ENCODE measurements at regions not wholly inside any gene's neighbourhood (a gene's known extent, or its start where the extent isn't known, plus 50 kb on each side); places are given as distances from the start of the nearest gene placed in this dataset.

- in situ Hi-C loops (cut with HindIII; ENCODE audit: low pct_unique_long_range_greater_than_20kb, low sequenced_read_pairs): no loop called here
- no peak for DNase-seq (ENCODE audit: low read depth in 1 of 2, low spot score in 1 of 2)
- TF ChIP-seq JUND (IDR thresholded peaks at IDR 0.05; ENCODE audit: low read depth): no peak
Measured at GRCh38 chr22:48100685-48101417, 1338.4 kb downstream of the TBC1D22A start.

DNA sequence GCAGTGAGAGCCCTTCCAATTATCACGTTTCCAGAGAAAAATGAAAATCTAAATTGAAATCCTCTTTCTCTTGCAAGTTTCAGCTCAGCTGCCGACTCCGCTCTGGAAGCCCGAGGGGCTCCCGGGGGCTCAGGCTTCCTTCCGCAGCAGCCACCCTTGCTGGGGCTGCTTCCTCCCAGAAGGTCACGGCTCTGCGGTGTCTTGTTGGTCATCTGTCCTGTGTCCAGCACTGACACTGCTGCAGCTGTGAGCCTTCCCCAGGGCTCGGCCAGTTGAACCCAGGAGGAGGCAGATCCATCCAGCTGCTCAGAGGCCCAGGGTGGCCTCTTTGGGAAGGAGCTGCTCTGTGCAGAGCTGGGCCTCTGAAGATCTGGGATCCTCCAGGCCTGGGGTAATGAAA lies 1337.2 kb downstream of the TBC1D22A start:
- TF ChIP-seq JUND (IDR thresholded peaks at IDR 0.05; ENCODE audit: low read depth): no peak
- in situ Hi-C loops (cut with HindIII; ENCODE audit: low pct_unique_long_range_greater_than_20kb, low sequenced_read_pairs): no loop called here
- DNase-seq (ENCODE audit: low read depth in 1 of 2, low spot score in 1 of 2): no peak

- no peak for TF ChIP-seq JUND (IDR thresholded peaks at IDR 0.05; ENCODE audit: low read depth)
- no peak for DNase-seq (ENCODE audit: low read depth in 1 of 2, low spot score in 1 of 2)
- in situ Hi-C loops (cut with HindIII; ENCODE audit: low pct_unique_long_range_greater_than_20kb, low sequenced_read_pairs): no loop called here
Measured at GRCh38 chr22:48099251-48099650, 1336.8 kb downstream of the TBC1D22A start.

DNA sequence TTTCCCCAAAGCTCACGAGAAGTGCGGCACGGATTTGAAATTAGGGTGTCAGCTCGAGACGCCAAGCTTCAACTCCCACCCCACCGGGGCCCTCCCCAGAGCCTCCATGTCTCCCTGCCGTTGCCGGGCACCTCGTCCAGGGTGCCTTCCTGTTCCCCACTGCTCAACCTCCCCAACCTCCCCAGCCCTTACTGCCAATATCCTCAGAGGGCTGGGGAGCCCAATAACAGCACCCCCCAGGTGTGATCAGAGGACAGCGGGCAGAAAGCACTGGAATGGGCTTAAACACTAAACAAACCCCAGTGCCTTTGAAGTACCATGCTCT lies 1336.4 kb downstream of the TBC1D22A start:
- in situ Hi-C loops (cut with HindIII; ENCODE audit: low pct_unique_long_range_greater_than_20kb, low sequenced_read_pairs): no loop called here
- DNase-seq (ENCODE audit: low read depth in 1 of 2, low spot score in 1 of 2): no peak
- TF ChIP-seq JUND (IDR thresholded peaks at IDR 0.05; ENCODE audit: low read depth): no peak

DNA sequence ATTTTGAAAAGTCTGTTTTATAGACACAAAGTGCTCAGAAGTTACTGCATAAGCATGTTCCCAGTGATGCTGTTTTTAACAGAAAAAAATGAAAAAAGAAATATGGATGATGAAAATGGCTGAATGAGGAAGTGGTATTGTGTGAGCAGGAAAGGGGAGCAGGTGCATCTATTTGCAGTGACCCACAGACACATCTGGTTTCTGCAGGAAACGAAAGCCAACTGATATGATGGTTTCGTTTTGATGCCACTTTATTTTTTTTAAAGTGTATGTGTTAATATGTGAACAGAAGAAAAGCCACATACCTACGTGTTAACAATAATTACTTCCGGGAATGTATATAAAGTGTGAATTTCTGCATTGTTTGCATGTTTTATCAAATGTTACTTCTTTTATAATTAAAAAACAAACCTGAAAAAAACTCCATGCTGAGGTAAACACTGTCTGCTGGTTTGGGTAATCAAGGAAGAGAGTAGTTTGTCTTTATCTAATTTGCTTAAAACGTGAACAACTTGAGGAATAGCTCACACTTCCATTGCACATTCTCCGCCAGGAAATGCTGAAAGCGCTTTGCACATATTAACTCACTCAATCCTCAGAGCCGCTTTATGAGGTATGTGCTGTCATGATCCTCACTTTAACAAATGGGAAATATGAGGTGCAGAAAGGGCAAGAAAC lies 1335.9 kb downstream of the TBC1D22A start:
- DNase-seq (ENCODE audit: low read depth in 1 of 2, low spot score in 1 of 2): no peak
- in situ Hi-C loops (cut with HindIII; ENCODE audit: low pct_unique_long_range_greater_than_20kb, low sequenced_read_pairs): no loop called here
- no peak for TF ChIP-seq JUND (IDR thresholded peaks at IDR 0.05; ENCODE audit: low read depth)

GRCh38 chr22:48097723-48098122 lies 1335.3 kb downstream of the TBC1D22A start:
- in situ Hi-C loops (cut with HindIII; ENCODE audit: low pct_unique_long_range_greater_than_20kb, low sequenced_read_pairs): no loop called here
- TF ChIP-seq JUND (IDR thresholded peaks at IDR 0.05; ENCODE audit: low read depth): no peak

DNA sequence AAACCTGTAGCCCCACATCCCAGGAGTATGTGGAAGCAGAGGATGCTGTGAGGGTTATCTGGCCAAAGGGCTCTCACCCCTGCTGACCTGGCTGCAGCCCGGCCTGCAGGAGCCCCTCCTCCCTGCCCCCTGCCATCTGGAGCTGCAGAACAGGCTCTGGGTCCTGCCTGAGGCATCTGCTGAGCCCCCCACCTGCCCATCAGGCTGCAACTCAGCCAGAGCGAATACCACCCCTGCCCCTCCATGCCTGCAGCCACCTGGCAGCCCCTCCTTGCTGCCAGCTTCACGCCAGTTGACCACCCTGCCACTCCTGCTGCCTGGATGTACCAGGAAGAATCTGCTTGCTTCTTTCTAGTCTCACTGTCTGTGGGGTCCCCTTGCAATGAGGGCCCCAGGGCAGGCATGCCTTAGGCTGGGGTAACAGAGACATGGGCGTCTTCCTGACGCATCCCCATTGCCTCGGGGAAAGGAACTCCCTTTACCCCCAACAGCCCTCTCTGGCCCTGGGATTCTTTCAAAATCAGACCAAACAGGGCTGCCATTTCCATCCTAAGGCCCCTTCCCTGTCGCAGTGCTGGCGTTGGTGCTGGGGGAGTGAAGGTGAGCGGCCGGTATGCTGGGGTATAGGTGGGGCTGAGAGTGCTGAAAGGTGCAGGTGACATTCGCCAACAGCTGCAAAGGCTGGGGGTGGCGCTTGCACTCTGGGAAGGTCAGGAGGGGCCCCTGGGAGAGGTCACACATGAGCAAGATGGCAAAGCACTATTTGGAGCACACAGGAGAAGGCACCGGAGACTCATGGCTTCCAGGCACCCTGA lies 1334.6 kb downstream of the TBC1D22A start:
- TF ChIP-seq JUND (IDR thresholded peaks at IDR 0.05; ENCODE audit: low read depth): no peak
- in situ Hi-C loops (cut with HindIII; ENCODE audit: low pct_unique_long_range_greater_than_20kb, low sequenced_read_pairs): no loop called here
- DNase-seq (ENCODE audit: low read depth in 1 of 2, low spot score in 1 of 2): no peak

More at GRCh38 chr22:48097723-48098122, 1335.3 kb downstream of the TBC1D22A start:
- no peak for DNase-seq (ENCODE audit: low read depth in 1 of 2, low spot score in 1 of 2)

DNA sequence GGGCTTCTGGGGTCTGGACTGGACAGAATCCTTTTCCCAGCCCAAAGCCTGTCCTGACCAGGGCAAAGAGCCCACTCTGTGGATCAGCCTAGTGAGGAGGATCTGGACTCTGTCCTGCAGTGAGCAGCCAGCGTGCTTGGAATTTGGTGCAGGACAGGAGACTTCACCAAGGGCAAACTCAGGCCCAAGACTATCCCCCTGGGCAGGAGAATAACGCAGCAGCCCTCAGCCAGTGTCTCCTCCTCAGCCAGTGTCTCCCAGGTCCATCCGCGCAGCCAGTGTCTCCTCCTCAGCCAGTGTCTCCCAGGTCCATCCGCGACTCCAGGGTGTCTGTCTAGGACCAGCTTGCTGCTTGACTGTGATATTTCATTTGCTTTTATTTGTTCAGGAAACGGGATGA lies 1334.0 kb downstream of the TBC1D22A start:
- in situ Hi-C loops (cut with HindIII; ENCODE audit: low pct_unique_long_range_greater_than_20kb, low sequenced_read_pairs): no loop called here
- TF ChIP-seq JUND (IDR thresholded peaks at IDR 0.05; ENCODE audit: low read depth): no peak
- DNase-seq (ENCODE audit: low read depth in 1 of 2, low spot score in 1 of 2): no peak

DNA sequence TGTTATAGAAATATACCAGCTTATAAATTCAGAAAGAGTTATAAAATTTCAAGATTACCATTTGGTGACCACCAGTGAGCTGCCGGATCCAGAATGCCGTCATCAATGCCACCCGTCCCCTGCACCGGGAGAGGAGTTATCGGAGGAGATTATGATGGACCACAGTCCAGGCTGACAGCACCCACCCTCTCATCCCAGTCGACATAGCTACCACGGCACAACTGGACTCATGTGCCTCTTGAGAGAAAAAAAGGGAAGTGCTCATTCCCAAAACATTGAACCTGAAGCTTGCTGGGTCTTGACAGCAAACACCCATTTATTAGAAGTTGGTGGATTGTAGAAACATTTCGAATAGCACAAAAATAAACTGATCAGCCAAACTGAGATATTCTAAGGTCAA lies 1331.5 kb downstream of the TBC1D22A start:
- in situ Hi-C loops (cut with HindIII; ENCODE audit: low pct_unique_long_range_greater_than_20kb, low sequenced_read_pairs): no loop called here
- TF ChIP-seq JUND (IDR thresholded peaks at IDR 0.05; ENCODE audit: low read depth): no peak
- no peak for DNase-seq (ENCODE audit: low read depth in 1 of 2, low spot score in 1 of 2)

DNA sequence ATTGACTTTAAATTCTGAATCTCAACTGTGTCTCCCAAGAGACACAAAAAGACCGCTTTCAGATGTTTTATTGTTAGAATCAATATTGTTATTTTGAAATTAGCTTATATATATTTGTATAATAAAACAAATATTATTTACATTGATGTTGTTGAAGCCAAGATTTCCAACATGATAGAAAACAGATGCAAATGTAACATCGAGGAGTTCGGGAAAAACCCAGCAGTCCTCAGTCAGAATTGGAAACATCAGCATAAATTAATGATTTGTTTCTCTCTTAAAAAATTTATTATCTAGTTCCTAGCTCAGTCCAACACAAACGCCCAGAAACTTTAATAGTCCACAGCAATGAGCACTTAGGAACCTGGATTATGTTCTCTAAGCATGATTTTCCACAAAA lies 1330.4 kb downstream of the TBC1D22A start:
- TF ChIP-seq JUND (IDR thresholded peaks at IDR 0.05; ENCODE audit: low read depth): no peak
- DNase-seq (ENCODE audit: low read depth in 1 of 2, low spot score in 1 of 2): no peak
- in situ Hi-C loops (cut with HindIII; ENCODE audit: low pct_unique_long_range_greater_than_20kb, low sequenced_read_pairs): no loop called here

GRCh38 chr22:48091656-48092223 lies 1329.3 kb downstream of the TBC1D22A start:
- no peak for DNase-seq (ENCODE audit: low read depth in 1 of 2, low spot score in 1 of 2)
- in situ Hi-C loops (cut with HindIII; ENCODE audit: low pct_unique_long_range_greater_than_20kb, low sequenced_read_pairs): no loop called here
- no peak for TF ChIP-seq JUND (IDR thresholded peaks at IDR 0.05; ENCODE audit: low read depth)

DNA sequence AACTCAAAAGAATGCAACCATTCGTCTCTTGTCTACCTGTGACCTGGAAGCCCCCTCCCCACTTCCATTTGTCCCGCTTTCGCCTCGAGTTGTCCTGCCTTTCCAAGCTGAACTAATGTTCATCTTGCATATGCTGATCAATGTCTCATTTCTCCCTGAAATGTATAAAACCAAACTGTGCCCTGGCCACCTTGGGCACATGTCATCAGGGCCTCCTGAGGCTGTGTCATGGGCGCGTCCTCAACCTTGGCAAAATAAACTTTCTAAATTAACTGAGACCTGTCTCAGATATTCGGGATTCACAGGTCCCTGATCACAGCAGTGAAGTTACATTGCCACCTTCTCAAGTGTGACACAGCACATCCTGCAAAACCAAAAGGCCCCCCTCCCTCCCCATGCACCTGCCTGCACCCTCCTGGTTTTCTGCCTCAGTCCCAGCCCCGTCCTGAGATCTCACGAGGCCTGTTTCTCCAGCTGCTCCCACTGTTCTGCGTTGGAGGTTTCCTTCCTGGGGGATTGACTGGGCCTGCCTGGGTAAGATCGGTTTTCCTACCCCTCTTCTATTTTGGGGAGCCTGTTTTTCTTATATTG lies 1328.7 kb downstream of the TBC1D22A start:
- no peak for DNase-seq (ENCODE audit: low read depth in 1 of 2, low spot score in 1 of 2)
- no peak for TF ChIP-seq JUND (IDR thresholded peaks at IDR 0.05; ENCODE audit: low read depth)
- in situ Hi-C loops (cut with HindIII; ENCODE audit: low pct_unique_long_range_greater_than_20kb, low sequenced_read_pairs): no loop called here
